HG03442 (cell line): ENCODE measurements at regions not wholly inside any gene's neighbourhood (a gene's known extent, or its start where the extent isn't known, plus 50 kb on each side); places are given as distances from the start of the nearest gene placed in this dataset.

Source experiments
- ATAC-seq: cut with Tn5 transposase; IDR thresholded peaks from one replicate; pipeline ENCODE4 v1.9.1; 2021; ENCODE audit warnings: mild to moderate bottlenecking, moderate library complexity; ENCODE audit not compliant: unreplicated experiment

DNA sequence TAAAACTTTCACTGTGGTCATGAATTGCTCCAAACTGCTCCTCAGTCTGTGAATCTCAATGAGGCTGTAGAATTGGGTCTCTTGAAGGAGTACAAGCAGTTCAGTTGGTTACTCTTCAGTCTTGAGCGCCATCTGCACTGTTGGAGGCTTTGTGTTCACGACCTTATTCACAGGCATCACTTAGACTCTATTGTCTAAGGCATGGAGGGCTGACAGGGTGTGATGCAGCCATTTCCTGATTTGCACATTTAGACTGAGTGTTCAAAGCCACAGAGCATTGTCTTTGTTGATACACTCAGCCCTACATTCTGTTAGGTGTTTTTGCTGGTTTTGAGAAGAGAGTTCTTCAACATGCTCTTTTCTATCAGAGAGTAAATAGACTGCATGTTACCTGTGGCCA lies 355.9 kb upstream of the RIOK2 start:
- no peak for ATAC-seq

DNA sequence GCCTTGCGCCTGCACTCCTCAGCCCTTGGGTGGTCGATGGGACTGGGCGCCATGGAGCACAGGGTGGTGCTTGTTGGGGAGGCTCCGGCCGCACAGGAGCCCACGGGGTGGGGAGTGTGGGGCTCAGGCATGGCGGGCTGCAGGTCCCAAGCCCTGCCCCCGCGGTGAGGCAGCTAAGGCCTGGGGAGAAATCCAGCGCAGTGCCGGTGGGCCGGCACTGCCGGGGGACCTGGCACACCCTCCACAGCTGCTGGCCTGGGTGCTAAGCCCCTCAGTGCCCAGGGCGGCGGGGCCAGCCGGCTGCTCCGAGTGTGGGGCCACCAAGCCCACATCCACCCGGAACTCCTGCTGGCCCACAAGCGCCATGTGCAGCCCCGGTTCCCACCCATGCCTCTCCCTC lies 358.8 kb upstream of the RIOK2 start:
- ATAC-seq = no peak

DNA sequence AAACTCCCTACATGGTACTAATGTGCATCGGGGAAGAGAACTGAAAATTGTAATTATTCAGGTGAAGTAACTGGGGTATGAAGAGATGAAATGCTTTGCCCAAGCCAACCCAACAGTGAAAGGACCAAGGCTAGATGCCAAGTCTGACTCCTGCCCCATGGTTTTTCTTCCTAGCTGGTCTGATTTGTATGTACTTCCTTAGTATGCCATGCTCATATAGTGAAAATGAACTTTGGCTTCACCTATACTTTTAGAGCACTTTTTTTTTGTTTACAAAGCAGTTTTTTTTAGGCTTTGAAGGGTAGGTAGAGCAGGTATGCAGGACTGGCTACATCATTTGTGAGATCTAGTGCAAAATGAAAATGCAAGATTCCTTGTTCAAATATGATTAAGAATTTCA lies 359.4 kb upstream of the RIOK2 start:
- no peak for ATAC-seq

- ATAC-seq = no peak
These were observed 360.1 kb upstream of the RIOK2 start for GRCh38 chr5:97543166-97543565.

DNA sequence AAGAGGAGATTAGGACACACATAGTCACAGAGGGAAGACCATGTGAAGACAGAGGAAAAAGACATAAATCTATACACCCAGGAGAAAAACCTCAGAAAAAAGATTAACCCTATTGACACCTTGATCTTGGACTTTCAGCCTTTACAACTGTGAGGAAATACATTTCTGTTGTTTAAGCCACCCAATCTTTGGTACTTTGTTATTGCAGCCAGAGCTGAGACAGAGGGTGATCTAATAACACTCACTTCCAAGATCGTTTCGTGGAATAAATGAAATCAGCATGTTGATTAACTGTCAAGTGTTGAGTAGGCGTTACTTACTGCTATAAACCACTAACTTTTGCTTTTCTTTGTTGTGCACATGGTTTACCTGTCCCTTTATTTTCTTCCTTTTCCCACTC lies 361.2 kb upstream of the RIOK2 start:
- no peak for ATAC-seq

GRCh38 chr5:97544678-97545077 lies 361.6 kb upstream of the RIOK2 start:
- ATAC-seq = no peak

- ATAC-seq = no peak
These were observed 362.4 kb upstream of the RIOK2 start for GRCh38 chr5:97545446-97545845.

DNA sequence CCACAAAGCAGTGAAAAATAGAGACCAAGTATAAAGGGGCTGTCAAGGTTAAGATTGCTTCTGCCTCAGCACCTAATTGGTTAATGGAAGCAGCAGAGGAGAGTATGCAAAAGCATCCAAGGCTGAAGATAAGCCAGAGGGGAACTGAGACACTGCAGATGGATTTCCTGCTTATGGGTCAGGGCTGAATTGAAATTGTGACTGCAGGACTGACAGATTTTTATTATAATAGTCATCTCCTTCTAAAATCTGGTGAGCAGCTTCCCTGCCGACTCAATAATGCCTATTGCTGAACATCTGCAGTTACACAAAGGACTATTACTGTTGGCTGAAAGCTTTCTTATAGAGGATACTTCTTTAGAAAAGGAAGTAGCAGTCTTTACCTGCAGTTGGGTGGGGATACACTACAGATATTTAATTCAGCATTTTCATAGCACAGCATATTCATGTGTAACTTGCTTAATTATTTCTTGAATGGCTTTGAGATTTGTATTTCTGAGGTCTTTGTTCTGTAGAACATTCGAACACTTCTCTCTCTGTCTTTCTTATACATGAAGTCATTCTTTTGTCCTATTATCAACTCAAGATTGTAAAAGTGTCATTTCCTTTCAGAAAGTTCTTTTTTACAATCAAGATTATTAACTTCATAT lies 363.0 kb upstream of the RIOK2 start:
- ATAC-seq = no peak

DNA sequence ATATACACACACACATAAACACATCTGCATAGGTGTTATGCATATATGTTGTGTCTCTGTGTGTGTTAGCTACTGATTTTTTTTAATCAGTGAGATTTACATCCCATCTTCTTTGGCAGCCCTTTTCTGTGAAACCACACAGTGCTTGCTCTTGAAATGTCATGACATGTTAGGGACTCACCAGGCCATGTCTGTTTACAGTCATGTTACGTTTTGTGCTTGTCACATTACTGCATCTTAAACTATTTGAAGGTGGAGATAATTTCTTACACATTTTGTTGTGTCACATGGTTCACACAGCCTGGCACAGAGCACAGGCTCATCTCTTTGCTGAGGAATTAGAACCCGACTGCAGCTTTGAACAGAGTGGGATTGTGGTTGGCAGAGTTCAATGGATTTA lies 364.4 kb upstream of the RIOK2 start:
- no peak for ATAC-seq

DNA sequence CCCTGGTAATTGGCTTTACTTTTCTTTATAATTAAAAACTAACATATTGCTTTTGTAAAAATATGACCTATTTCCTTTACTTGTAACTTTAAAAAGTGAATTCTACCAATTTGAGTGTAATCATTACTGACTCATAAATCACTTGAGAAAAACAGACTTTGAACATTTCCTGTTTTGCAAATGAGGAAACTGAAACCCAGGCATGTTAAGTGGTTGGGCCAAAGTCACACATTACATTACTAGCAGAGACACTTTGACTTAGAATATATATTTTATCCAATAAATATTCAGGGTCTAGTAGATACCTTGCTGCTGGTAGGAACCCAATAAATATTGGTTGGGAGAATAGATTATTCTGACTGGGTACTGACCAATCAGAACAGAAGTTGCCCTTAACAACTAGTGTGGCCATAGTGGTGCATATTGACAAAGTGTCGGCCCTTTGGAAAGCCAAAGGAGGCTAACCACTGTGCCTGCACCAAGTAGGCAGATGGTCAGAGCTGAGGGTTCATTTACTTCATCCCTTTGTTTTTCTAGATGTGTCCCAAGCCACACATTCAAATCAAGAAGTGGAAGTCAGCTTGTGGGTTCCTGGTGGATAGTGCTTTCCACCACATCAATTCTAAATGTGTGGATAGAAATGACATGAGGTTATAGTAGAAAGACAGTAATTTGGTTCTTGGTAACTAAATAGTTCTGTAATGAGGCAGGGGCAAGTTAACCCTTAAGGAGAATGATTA lies 365.1 kb upstream of the RIOK2 start:
- ATAC-seq = peak; percentile 75

DNA sequence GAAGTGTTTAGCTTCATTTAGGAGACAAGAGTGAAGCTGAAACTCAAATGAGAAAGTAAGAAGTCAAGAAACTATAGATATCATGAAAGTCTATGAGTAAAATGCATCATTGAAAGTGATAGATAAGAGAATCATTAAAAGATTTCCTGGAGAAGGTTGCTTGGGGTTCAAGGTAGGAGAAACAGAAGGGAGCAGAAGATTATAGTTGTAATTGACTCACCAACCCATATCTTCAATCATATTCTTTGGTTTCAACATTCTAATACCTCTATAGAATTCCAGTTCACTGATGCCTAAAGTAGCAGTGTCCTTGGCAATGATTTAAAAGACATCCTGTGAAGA lies 365.7 kb upstream of the RIOK2 start:
- ATAC-seq = no peak

DNA sequence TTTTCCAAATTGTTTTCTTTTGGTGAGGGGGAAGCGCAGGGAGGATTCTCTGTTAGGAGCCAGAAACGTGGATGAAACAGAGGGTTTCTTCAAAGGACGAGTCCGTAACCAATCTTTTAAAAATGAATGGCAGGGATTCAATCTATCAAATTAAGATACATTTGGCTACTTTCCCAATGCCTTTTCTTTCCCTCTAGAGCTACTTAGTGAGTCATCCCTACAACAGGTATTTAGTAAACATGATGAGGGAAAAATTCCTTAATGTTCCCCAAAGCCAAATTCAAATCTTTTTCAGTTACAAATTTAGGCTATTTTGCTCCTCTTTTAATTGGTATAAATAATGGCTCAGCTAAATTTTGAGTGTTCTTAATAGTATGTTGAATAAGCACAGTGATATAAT lies 366.4 kb upstream of the RIOK2 start:
- no peak for ATAC-seq

DNA sequence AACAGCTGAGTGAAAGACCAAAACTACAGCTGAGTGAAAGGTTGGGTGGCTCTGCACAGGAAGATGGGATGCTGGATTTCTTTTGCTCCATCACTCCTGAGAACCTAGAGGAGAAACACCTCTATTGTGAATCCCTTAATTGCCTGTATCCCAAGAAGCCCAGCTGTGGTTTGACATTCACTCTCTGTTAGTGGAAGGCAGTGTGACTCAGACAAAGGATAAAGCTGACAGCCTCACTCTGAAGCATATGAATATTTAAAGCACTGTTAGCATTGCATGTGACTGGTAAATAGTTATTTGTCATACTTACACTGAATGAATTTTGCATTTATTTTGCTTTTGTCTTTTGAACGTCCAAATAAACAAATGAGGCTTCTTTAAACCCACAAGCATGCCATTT lies 367.1 kb upstream of the RIOK2 start:
- no peak for ATAC-seq

DNA sequence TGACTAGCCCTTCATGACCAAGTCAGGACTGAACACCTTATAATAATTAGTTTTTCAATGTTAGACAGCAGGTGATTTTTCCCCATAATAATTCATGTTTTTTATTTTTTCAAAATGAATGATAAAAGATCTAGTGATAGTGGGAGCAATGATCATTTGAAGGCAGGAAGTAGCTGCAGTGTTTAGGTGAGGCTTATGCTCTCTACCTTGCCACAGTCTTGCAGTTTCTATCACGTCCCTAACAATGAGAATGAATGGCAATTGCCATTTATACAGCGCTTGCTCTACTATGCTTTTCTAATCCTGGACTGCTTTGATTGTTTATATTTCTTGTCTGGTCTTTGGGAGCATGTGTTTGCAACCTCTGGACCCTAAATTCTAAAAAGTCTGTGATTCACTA lies 367.8 kb upstream of the RIOK2 start:
- no peak for ATAC-seq

DNA sequence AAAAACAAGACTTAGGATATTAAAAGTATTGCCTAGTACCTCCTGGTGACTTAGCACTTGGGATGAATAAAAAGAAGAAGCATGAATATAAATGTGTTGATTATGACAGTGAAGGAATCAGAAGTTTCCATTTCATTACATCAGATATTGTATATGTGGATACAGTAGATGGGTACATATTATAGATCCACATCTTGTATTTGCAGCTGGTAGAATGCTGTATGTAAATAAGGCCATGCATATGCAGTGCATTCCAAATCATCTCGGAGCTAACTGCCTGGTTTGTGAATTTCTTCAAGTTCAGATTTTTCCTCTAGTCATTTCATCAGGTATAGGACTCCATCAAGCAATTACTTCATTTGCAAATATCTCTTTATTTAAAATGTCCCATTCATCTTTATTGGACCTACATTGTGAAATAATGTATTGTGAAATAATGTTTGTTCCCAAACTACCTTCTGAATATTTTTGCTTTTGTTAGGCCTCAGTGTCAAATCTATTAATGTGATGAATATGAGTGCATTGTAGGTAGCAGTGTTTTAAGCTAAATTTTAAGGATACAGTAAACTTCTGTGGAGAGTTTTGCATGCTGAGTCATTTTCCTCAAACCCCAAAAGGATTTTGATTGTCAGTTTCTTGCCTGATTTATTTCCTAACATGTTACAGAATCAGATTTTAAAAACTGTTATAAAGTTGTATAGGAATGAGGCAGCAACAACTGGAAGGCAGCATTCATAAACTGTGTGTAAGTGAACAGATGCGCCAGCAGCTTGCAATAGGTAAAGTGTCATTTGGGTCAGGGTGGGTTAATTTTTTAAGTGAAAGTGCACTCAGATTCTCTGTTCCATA lies 370.8 kb upstream of the RIOK2 start:
- no peak for ATAC-seq

GRCh38 chr5:97554977-97555643 lies 372.1 kb upstream of the RIOK2 start:
- no peak for ATAC-seq

- no peak for ATAC-seq
These were observed 372.6 kb upstream of the RIOK2 start for GRCh38 chr5:97555644-97555981.

GRCh38 chr5:97559827-97560598 lies 377.0 kb upstream of the RIOK2 start:
- ATAC-seq = no peak

- no peak for ATAC-seq
These were observed 377.5 kb upstream of the RIOK2 start for GRCh38 chr5:97560599-97560993.

DNA sequence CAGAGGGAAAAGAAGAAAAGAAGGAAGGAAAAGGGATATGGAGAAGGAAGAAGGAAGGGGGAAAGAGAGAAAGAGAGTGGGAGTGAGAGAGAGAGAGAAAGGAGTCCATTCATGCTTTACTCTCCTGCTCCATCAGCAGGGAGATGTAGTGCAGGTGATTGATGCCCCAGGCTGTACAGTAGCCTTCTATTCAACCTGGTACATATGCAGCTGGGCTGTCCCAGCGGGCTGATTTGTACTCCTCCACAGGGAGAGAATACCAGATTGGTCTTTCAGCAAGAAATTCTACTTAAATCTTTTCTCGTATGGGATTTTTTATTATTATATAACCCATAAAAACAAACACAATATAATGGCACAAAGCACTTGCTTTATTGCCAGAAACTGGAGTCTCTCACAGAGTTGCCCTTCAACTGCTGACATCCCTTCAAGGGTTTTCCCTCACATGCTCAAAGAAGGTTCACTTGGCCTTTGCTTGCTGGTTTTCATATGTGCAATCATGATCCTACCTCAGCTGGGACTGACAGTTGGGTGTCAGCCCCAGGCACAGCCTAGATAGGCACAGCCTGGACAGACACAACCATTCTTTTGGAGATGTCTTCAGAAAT lies 380.1 kb upstream of the RIOK2 start:
- no peak for ATAC-seq
